Thymus (tissue), 11 donors: ENCODE measurements at regions not wholly inside any gene's neighbourhood (a gene's known extent, or its start where the extent isn't known, plus 50 kb on each side); places are given as distances from the start of the nearest gene placed in this dataset.

Source experiments
- DNase-seq, 9 donors: peaks; one replicate each; pipeline ENCODE4 v3.0.0-alpha.2; 2013; ENCODE audit warnings: low spot score in 9 of 9, low read depth in 6 of 9, missing footprints in 1 of 9
- H3K27ac ChIP-seq, 2 donors: one replicate each; pipeline ENCODE4 v1.5.1; 2013; ENCODE audit warnings: control low read depth in 1 of 2, low read depth in 1 of 2, low read length in 1 of 2, mild to moderate bottlenecking in 1 of 2, moderate library complexity in 1 of 2
- H3K27me3 ChIP-seq, 2 donors: one replicate each; pipeline ENCODE4 v1.5.1; 2013; ENCODE audit warnings: low read length in 1 of 2; ENCODE audit not compliant: control insufficient read depth in 2 of 2, insufficient read depth in 1 of 2
- H3K36me3 ChIP-seq, 2 donors: one replicate each; pipeline ENCODE4 v1.5.1; 2013; ENCODE audit warnings: low read length in 1 of 2, mild to moderate bottlenecking in 1 of 2, moderate library complexity in 1 of 2; ENCODE audit not compliant: control insufficient read depth in 2 of 2, insufficient read depth in 2 of 2
- H3K4me1 ChIP-seq, 2 donors: one replicate each; pipeline ENCODE4 v1.5.1; 2013; ENCODE audit warnings: low read length in 2 of 2; ENCODE audit not compliant: control insufficient read depth in 2 of 2, insufficient read depth in 2 of 2
- H3K4me3 ChIP-seq, 2 donors: one replicate each; pipeline ENCODE4 v1.5.1; 2013; ENCODE audit warnings: low read length in 2 of 2, control low read depth in 1 of 2, mild to moderate bottlenecking in 1 of 2
- H3K9me3 ChIP-seq, 2 donors: one replicate each; pipeline ENCODE4 v1.5.1; 2013; ENCODE audit warnings: low read length in 1 of 2, mild to moderate bottlenecking in 1 of 2; ENCODE audit not compliant: control insufficient read depth in 2 of 2, insufficient read depth in 1 of 2
- WGBS: extraction: QIAGEN DNeasy Blood & Tissue Kit; methylation state at CpG from one replicate; pipeline ENCODE4 v1.1.7; 2013; 5-methylcytosine and 5-hydroxymethylcytosine counted together
- donor health status: healthy.

- no peak for DNase-seq
- 94% methylated on average over 3 of the region's 3 CpGs for WGBS
- Histone ChIP-seq H3K9me3 (no peaks in the 10 kb centered on the region), H3K27me3 (no peaks in the 10 kb centered on the region), H3K36me3 (no peaks in the 10 kb centered on the region), H3K4me3 (no peak overlapping the region), H3K27ac (no peak overlapping the region), H3K4me1 (no peaks in the 10 kb centered on the region)
These were observed 353.2 kb upstream of the SOX2 start for GRCh38 chr3:181358562-181358961.

- no peak for DNase-seq
- H3K9me3 ChIP-seq, result no peaks in the 10 kb centered on the region
- H3K27me3 ChIP-seq, result no peaks in the 10 kb centered on the region
- H3K4me3 ChIP-seq, result no peak overlapping the region
- no peaks in the 10 kb centered on the region for H3K36me3 ChIP-seq
- H3K4me1 ChIP-seq, result no peaks in the 10 kb centered on the region
- 82% methylated on average over 1 of the region's 1 CpG for WGBS
- H3K27ac ChIP-seq, result no peak overlapping the region
These were observed 353.7 kb upstream of the SOX2 start for GRCh38 chr3:181358060-181358459.

GRCh38 chr3:181354140-181354539 lies 357.6 kb upstream of the SOX2 start:
- no peak overlapping the region for H3K27ac ChIP-seq
- H3K4me3 ChIP-seq, result no peak overlapping the region
- H3K27me3 ChIP-seq, result no peaks in the 10 kb centered on the region
- H3K4me1 ChIP-seq, result no peaks in the 10 kb centered on the region
- H3K36me3 ChIP-seq, result no peaks in the 10 kb centered on the region
- no peaks in the 10 kb centered on the region for H3K9me3 ChIP-seq
- no peak for DNase-seq

GRCh38 chr3:181344331-181344730 lies 354.8 kb upstream of the DNAJC19 start:
- WGBS, result 95% methylated on average over 5 of the region's 5 CpGs
- Histone ChIP-seq H3K36me3 (no peaks in the 10 kb centered on the region), H3K4me3 (no peak overlapping the region), H3K27ac (no peak overlapping the region), H3K4me1 (no peaks in the 10 kb centered on the region), H3K9me3 (no peaks in the 10 kb centered on the region), H3K27me3 (no peaks in the 10 kb centered on the region)
- no peak for DNase-seq

- no peaks in the 10 kb centered on the region for H3K36me3 ChIP-seq
- no peak overlapping the region for H3K4me3 ChIP-seq
- H3K27ac ChIP-seq, result no peak overlapping the region
- H3K9me3 ChIP-seq, result no peaks in the 10 kb centered on the region
- no peaks in the 10 kb centered on the region for H3K27me3 ChIP-seq
- DNase-seq, result no peak
- 90% methylated on average over 2 of the region's 2 CpGs for WGBS
- H3K4me1 ChIP-seq, result no peaks in the 10 kb centered on the region
These were observed 347.1 kb upstream of the DNAJC19 start for GRCh38 chr3:181336597-181336996.

- H3K9me3 ChIP-seq, result no peaks in the 10 kb centered on the region
- no peak overlapping the region for H3K4me3 ChIP-seq
- H3K27ac ChIP-seq, result no peak overlapping the region
- DNase-seq, result no peak
- no peaks in the 10 kb centered on the region for H3K4me1 ChIP-seq
- H3K36me3 ChIP-seq, result no peaks in the 10 kb centered on the region
- no peaks in the 10 kb centered on the region for H3K27me3 ChIP-seq
These were observed 343.9 kb upstream of the DNAJC19 start for GRCh38 chr3:181333394-181333793.

DNA sequence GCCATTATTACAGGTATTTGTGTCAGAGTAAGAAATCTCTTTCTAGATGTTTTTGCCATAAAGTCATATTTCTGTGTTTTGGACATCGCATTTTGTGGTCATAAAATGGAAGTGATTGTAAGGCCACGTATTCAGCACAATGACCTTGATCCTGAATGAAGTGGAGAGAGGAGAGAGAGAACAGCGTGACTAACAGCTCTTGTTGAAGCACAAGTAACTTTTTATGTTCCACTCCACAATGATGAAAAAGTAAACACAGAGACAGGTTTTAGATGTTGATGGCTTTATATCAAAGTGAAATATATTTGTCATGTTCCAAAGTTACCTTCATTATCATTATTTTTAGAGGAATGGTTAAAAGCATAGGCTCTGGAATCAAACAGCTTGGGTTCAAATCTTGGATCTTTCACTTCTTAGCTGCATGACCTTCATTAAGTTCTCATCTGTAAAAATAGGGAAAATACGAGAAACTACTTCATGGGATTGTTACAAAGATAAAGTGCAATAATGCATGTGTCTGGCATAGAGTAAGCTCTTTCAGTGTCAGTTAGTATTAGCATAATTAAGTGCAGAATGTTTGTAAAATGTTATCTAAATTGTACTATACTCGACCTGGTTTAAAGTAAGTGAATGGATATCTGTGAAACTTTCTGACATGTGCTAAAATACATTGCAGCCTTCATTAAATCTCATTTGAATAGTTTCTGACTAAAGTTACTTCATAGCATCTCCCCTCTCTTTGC lies 341.5 kb upstream of the DNAJC19 start:
- H3K27me3 ChIP-seq, result no peaks in the 10 kb centered on the region
- H3K4me1 ChIP-seq, result no peaks in the 10 kb centered on the region
- DNase-seq, result no peak
- no peaks in the 10 kb centered on the region for H3K36me3 ChIP-seq
- H3K27ac ChIP-seq, result no peak overlapping the region
- H3K9me3 ChIP-seq, result no peaks in the 10 kb centered on the region
- no peak overlapping the region for H3K4me3 ChIP-seq
- WGBS, result 82% methylated on average over 5 of the region's 5 CpGs

DNA sequence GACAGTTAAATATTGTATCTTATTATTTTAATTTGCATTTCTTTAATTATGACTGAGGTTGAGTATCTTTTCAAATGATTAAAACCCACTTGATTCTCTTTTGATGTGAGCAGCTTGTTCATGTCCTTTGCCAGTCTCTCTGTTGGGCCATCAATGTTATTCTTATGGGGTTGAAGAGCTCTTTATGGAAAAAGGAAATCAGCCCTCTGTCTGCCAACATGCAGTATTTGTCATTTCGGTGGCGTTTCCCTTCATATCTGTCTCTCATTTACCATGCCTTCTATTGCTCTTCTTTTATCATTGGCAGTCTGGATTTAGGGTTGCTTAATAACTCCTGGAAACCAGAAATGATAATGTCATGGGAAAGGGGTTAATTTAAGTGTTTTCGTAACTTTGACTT lies 340.7 kb upstream of the DNAJC19 start:
- Histone ChIP-seq H3K4me3 (no peak overlapping the region), H3K27me3 (no peaks in the 10 kb centered on the region), H3K9me3 (no peaks in the 10 kb centered on the region), H3K36me3 (no peaks in the 10 kb centered on the region), H3K27ac (no peak overlapping the region), H3K4me1 (no peaks in the 10 kb centered on the region)
- DNase-seq, result no peak
- 91% methylated on average over 3 of the region's 3 CpGs for WGBS

GRCh38 chr3:181329024-181329423 lies 339.5 kb upstream of the DNAJC19 start:
- H3K4me1 ChIP-seq, result no peaks in the 10 kb centered on the region
- H3K27me3 ChIP-seq, result no peaks in the 10 kb centered on the region
- H3K36me3 ChIP-seq, result no peaks in the 10 kb centered on the region
- no peak overlapping the region for H3K4me3 ChIP-seq
- H3K9me3 ChIP-seq, result no peaks in the 10 kb centered on the region
- no peak for DNase-seq
- H3K27ac ChIP-seq, result no peak overlapping the region
- WGBS, result 85% methylated on average over 2 of the region's 2 CpGs

DNA sequence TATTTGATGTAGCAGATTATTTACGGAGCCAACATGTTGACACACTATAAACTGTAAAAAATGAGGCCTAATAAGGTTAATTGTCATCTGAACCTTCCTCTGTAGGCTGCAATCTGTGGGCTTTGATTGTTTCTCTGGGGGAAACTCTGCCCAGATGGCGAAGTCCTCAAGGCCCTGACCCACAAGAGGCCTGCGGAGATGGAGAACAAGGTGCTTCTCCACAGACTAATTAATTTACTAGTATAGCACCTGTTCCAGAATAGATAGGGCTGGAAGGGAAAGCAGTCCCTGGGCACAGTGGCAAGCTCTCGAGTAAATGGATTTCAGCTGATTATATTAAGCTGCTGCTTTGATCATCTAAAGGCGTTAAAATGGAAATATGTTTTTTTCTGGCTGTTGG lies 338.8 kb upstream of the DNAJC19 start:
- Histone ChIP-seq H3K27ac (no peak overlapping the region), H3K36me3 (no peaks in the 10 kb centered on the region), H3K4me1 (no peaks in the 10 kb centered on the region), H3K4me3 (no peak overlapping the region), H3K9me3 (no peaks in the 10 kb centered on the region), H3K27me3 (no peaks in the 10 kb centered on the region)
- WGBS, result 91% methylated on average over 5 of the region's 5 CpGs
- DNase-seq, result no peak
